Sigmoid colon (tissue), 4 donors: ENCODE measurements at regions not wholly inside any gene's neighbourhood (a gene's known extent, or its start where the extent isn't known, plus 50 kb on each side); places are given as distances from the start of the nearest gene placed in this dataset.

Source experiments
- CTCF ChIP-seq, 4 experiments: fragments of 450-650 bp in 3 of 4; fragments of 200-600 bp in 1 of 4; IDR thresholded peaks; one replicate each; pipeline ENCODE4 v1.5.1; 2016 to 2019; ENCODE audit warnings: antibody characterized with exemption in 4 of 4, mild to moderate bottlenecking in 3 of 4, moderate library complexity in 2 of 4
- EP300 ChIP-seq, 4 donors: sonication (generic); formaldehyde crosslinking; IDR thresholded peaks; one replicate each; pipeline ENCODE4 v1.6.1; 2017; ENCODE audit warnings: antibody characterized with exemption in 4 of 4
- POLR2A ChIP-seq, 2 donors: fragments of 450-650 bp; IDR thresholded peaks; one replicate each; pipeline ENCODE4 v1.6.1; 2016; ENCODE audit warnings: antibody characterized with exemption in 2 of 2, mild to moderate bottlenecking in 2 of 2, moderate library complexity in 2 of 2
- POLR2AphosphoS5 ChIP-seq, 4 donors: sonication (generic); formaldehyde crosslinking; IDR thresholded peaks; one replicate each; pipeline ENCODE4 v1.6.1; 2017; ENCODE audit warnings: antibody characterized with exemption in 4 of 4

GRCh38 chr14:85987292-85987691 is 457.3 kb downstream of the FLRT2 start:
- TF ChIP-seq POLR2A (IDR thresholded peaks at IDR 0.05), result no peak
- TF ChIP-seq CTCF (IDR thresholded peaks at IDR 0.05), result no peak
- no peak for TF ChIP-seq POLR2AphosphoS5 (IDR thresholded peaks at IDR 0.05)
- no peak for TF ChIP-seq EP300 (IDR thresholded peaks at IDR 0.05)
